ENCODE measurements at regions not wholly inside any gene's neighbourhood (a gene's known extent, or its start where the extent isn't known, plus 50 kb on each side); places are given as distances from the start of the nearest gene placed in this dataset.

GRCh38 chr7:81301815-81302214 lies 383.0 kb upstream of the SEMA3C start:
- no peak for TF ChIP-seq CTCF (IDR thresholded peaks at IDR 0.05; ENCODE audit: low read depth, low read length, missing control alignments)
- no peak overlapping the region for H3K4me3 ChIP-seq (replicated peaks; ENCODE audit: low read depth, low read length)
- no peak for DNase-seq (ENCODE audit: extremely low read depth, low read depth)

GRCh38 chr7:81300753-81301152 lies 381.9 kb upstream of the SEMA3C start:
- no peak for DNase-seq (ENCODE audit: extremely low read depth, low read depth)
- no peak for TF ChIP-seq CTCF (IDR thresholded peaks at IDR 0.05; ENCODE audit: low read depth, low read length, missing control alignments)
- H3K4me3 ChIP-seq (replicated peaks; ENCODE audit: low read depth, low read length) = no peak overlapping the region

DNA sequence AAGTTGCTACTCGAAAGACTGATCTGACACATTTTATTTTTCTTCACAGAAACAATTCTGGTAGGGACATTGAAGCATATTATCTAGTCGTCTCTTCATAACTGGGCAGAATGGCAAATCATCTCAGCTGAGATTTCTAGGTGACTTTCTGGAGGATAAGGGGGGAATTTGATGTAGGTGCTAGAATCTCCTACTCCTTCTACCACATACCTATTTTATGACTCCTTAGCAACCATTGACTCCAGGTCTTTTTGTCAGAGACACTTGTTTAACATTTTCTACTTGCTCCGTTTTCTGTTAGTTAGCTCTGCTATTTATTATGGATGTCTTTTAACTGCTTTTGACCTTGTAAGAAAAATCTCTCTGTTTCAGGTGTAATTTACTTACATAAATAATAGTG lies 380.9 kb upstream of the SEMA3C start:
- no peak for DNase-seq (ENCODE audit: extremely low read depth, low read depth)
- TF ChIP-seq CTCF (IDR thresholded peaks at IDR 0.05; ENCODE audit: low read depth, low read length, missing control alignments) = no peak
- no peak overlapping the region for H3K4me3 ChIP-seq (replicated peaks; ENCODE audit: low read depth, low read length)

DNA sequence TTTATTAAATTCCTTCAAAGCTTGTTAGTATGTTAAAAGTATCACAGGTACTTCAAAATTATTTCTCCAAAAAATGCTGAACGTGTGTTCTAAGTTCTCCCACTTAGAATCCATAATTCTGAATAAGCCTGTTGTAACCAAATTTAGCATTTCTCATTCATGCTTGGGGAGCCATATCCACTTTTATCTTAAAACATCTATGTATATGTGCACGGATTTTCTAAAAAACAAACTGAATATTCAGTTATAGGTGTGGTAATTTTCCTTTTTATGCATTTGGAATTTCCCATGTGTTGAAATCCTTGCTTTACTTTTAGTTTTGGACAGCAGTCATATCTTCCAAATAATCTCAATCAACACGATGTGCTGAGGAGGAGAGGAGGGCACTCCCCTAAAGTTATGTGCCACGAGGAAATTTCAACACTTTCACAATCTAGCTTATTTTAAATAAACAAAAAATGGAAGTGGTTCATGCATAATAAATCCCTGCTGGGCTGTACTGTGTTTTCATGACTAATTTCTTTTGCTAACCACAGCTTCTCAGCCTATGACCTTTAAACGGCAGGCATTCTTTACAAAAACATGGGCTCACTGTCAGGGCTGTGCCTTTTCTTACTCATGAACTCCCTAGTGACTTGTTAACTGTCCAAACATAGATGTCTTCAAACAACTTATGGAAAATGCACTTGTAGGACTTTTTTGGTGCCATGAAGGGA lies 380.3 kb upstream of the SEMA3C start:
- no peak for TF ChIP-seq CTCF (IDR thresholded peaks at IDR 0.05; ENCODE audit: low read depth, low read length, missing control alignments)
- no peak overlapping the region for H3K4me3 ChIP-seq (replicated peaks; ENCODE audit: low read depth, low read length)
- DNase-seq (ENCODE audit: extremely low read depth, low read depth) = peak; percentile 89

GRCh38 chr7:81297317-81297716 lies 378.5 kb upstream of the SEMA3C start:
- TF ChIP-seq CTCF (IDR thresholded peaks at IDR 0.05; ENCODE audit: low read depth, low read length, missing control alignments) = no peak
- no peak for DNase-seq (ENCODE audit: extremely low read depth, low read depth)
- no peak overlapping the region for H3K4me3 ChIP-seq (replicated peaks; ENCODE audit: low read depth, low read length)

- H3K4me3 ChIP-seq (replicated peaks; ENCODE audit: low read depth, low read length) = no peak overlapping the region
- TF ChIP-seq CTCF (IDR thresholded peaks at IDR 0.05; ENCODE audit: low read depth, low read length, missing control alignments) = no peak
- no peak for DNase-seq (ENCODE audit: extremely low read depth, low read depth)
Observed at GRCh38 chr7:81296726-81297125, 377.9 kb upstream of the SEMA3C start.

Measured in HFF-Myc (cell line).